ENCODE measurements at regions not wholly inside any gene's neighbourhood (a gene's known extent, or its start where the extent isn't known, plus 50 kb on each side); places are given as distances from the start of the nearest gene placed in this dataset.

DNA sequence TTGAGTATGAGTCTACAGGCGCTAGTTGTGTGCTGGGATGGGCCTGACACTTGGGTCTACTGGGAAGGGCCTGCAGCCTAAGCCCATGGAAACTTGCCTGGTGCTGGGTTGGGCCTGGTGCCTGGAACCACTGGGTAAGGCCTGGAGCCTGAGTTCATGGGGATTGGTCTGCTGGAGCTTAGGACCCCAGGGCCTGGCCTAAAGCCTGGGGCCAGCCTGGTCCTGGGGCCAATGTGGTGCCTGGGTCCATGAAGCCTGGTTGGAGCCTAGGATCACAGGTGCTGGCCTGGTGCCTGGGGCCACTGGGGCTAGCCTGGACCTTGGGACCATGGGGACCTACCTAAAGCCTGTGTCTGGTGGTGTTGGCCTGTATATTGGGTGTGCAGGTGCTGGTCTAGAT lies 270.3 kb upstream of the GRIA3 start:
- H3K36me3 ChIP-seq: no peaks in the 10 kb centered on the region
- TF ChIP-seq, protein P1, sequence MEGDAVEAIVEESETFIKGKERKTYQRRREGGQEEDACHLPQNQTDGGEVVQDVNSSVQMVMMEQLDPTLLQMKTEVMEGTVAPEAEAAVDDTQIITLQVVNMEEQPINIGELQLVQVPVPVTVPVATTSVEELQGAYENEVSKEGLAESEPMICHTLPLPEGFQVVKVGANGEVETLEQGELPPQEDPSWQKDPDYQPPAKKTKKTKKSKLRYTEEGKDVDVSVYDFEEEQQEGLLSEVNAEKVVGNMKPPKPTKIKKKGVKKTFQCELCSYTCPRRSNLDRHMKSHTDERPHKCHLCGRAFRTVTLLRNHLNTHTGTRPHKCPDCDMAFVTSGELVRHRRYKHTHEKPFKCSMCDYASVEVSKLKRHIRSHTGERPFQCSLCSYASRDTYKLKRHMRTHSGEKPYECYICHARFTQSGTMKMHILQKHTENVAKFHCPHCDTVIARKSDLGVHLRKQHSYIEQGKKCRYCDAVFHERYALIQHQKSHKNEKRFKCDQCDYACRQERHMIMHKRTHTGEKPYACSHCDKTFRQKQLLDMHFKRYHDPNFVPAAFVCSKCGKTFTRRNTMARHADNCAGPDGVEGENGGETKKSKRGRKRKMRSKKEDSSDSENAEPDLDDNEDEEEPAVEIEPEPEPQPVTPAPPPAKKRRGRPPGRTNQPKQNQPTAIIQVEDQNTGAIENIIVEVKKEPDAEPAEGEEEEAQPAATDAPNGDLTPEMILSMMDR (IDR thresholded peaks at IDR 0.05): no peak
- TF ChIP-seq EP300 (IDR thresholded peaks at IDR 0.05): no peak
- TF ChIP-seq POLR2A (IDR thresholded peaks at IDR 0.05): no peak
- TF ChIP-seq POLR2AphosphoS5 (IDR thresholded peaks at IDR 0.05): no peak
- intact Hi-C loops (cut with DNase I; ENCODE audit: low total_unique reads): no loop called here
- 63 to 95% (median 83%) methylated on average over 1 of the region's 1 CpG; no CpG with 5 or more reads in 1 of the 5 donors for WGBS, 5 donors
- DNase-seq: no peak
- H3K4me3 ChIP-seq: no peak overlapping the region
- peaks cover 0 to 26% (median 16%) of the 10 kb centered on the region in 4 donors for H3K9me3 ChIP-seq
- H3K27ac ChIP-seq: no peak overlapping the region
- H3K27me3 ChIP-seq: no peaks in the 10 kb centered on the region
- H3K4me1 ChIP-seq: no peaks in the 10 kb centered on the region

DNA sequence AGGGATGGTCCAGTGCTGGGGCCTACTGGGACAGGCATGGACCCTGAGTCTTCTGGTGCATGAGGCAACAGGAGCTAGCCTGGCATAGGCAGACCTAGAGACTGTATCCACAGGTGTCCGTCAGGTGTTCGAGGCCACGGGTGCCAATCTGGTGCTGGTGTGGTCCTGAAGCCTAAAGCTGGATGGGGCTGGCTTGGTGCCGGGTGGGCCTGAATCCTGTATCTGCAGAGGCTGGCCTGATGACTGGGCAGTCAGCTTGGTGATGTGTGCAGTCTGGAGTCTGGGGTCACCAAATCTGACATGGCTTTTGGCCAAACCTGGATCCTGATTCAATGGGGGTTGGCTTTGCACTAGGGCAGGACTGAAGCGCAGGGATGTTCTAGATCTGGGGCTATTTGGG lies 269.8 kb upstream of the GRIA3 start:
- intact Hi-C loops (cut with DNase I; ENCODE audit: low total_unique reads): no loop called here

DNA sequence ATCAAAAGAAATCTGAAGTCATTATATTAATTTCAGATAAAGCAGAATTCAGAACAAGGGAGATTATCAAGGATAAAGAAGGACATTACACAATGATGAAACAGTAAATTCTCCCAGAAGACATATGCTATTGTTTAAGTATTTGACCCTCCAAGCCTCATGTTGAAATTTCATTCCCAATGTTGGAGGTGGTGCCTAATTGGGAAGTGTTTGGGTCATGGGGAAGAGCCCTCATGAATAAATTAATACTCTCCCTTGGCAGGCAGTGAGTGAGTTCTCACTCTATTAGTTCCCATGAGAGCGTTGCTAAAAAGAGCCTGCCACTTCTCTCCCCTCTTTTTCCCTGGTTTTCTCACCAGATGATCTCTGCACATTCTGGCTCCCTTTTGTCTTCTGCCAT lies 249.9 kb upstream of the GRIA3 start:
- no peak for TF ChIP-seq POLR2AphosphoS5 (IDR thresholded peaks at IDR 0.05)
- no peak for TF ChIP-seq POLR2A (IDR thresholded peaks at IDR 0.05)
- TF ChIP-seq, protein P1 (IDR thresholded peaks at IDR 0.05): no peak
- no peak for TF ChIP-seq EP300 (IDR thresholded peaks at IDR 0.05)
- H3K4me1 ChIP-seq: no peaks in the 10 kb centered on the region
- no peak overlapping the region for H3K4me3 ChIP-seq
- intact Hi-C loops (cut with DNase I; ENCODE audit: low total_unique reads): no loop called here
- no peak overlapping the region for H3K27ac ChIP-seq
- 56 to 90% (median 80%) methylated on average over 1 of the region's 1 CpG for WGBS, 5 donors
- H3K36me3 ChIP-seq: no peaks in the 10 kb centered on the region
- no peaks in the 10 kb centered on the region for H3K9me3 ChIP-seq
- DNase-seq: no peak
- H3K27me3 ChIP-seq: no peaks in the 10 kb centered on the region

More for the DNA sequence above, 269.8 kb upstream of the GRIA3 start:
- H3K27ac ChIP-seq: no peak overlapping the region
- no peak for DNase-seq
- WGBS, 5 donors: 84 to 96% (median 88%) methylated on average over 1 to 5 of the region's 5 CpGs
- H3K4me3 ChIP-seq: no peak overlapping the region
- H3K27me3 ChIP-seq: no peaks in the 10 kb centered on the region
- H3K9me3 ChIP-seq: peaks cover 0 to 26% (median 15%) of the 10 kb centered on the region in 4 donors
- TF ChIP-seq POLR2A (IDR thresholded peaks at IDR 0.05) (no peak), EP300 (IDR thresholded peaks at IDR 0.05) (no peak), POLR2AphosphoS5 (IDR thresholded peaks at IDR 0.05) (no peak)
- TF ChIP-seq, protein P1 (IDR thresholded peaks at IDR 0.05): no peak
- H3K36me3 ChIP-seq: no peaks in the 10 kb centered on the region
- H3K4me1 ChIP-seq: no peaks in the 10 kb centered on the region

DNA sequence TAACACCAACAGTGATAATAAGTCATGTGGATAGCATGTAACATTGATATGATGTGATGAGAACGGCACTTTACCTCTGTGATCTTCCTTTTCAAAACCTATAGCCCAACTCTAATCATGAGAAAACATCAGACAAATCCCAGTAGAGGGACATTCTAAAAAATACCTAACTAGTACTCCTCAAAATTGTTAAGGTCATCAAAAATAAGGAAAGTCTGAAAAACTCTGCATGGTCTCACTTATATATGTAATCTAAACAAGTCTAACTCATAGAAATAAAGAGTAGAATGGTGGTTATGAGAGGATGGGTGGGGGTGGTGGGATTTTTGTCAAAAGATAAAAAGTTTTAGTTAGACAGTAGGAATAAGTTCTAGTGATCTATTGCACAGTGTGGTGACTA lies 243.9 kb upstream of the GRIA3 start:
- Histone ChIP-seq H3K9me3 (no peaks in the 10 kb centered on the region), H3K27me3 (no peaks in the 10 kb centered on the region), H3K4me1 (no peaks in the 10 kb centered on the region), H3K4me3 (no peak overlapping the region), H3K27ac (no peak overlapping the region), H3K36me3 (no peaks in the 10 kb centered on the region)
- 51 to 75% (median 67%) methylated on average over 1 of the region's 1 CpG for WGBS, 5 donors
- no peak for TF ChIP-seq POLR2AphosphoS5 (IDR thresholded peaks at IDR 0.05)
- no peak for TF ChIP-seq EP300 (IDR thresholded peaks at IDR 0.05)
- TF ChIP-seq, protein P1 (IDR thresholded peaks at IDR 0.05): no peak
- intact Hi-C loops (cut with DNase I; ENCODE audit: low total_unique reads): no loop called here
- DNase-seq: no peak
